Activated T-helper 1 cell treated with anti-CD3 and anti-CD28 coated beads, Interleukin-12 subunit alpha, Interleukin-12 subunit beta, Interleukin-2, Interleukin-4 antibody, amounts not matched to agents 30 ng/mL and 10 ng/mL and 1 ng/mL, durations not matched to agents 14 hours and 24 hours and 36 hours (primary cell): ENCODE measurements at regions not wholly inside any gene's neighbourhood (a gene's known extent, or its start where the extent isn't known, plus 50 kb on each side); places are given as distances from the start of the nearest gene placed in this dataset.
"Not testable (repeated sequence)": the region's sequence is repeated elsewhere in the genome, so short reads cannot be mapped to it uniquely, and the experiment has no call there.

Experiments used
- DNase-seq: peaks from one replicate; pipeline ENCODE4 v3.0.0; 2021; ENCODE audit warnings: low spot score
- H3K27ac Mint-ChIP-seq: one replicate; pipeline ENCODE4 v1.8.0; 2021; ENCODE audit warnings: mild to moderate bottlenecking, mixed read lengths
- H3K27me3 Mint-ChIP-seq: one replicate; pipeline ENCODE4 v1.8.0; 2022; ENCODE audit warnings: mild to moderate bottlenecking, moderate library complexity, mixed read lengths; ENCODE audit not compliant: insufficient read depth
- H3K36me3 Mint-ChIP-seq: one replicate; pipeline ENCODE4 v1.8.0; 2021; ENCODE audit warnings: low read depth, mixed read lengths
- H3K4me1 Mint-ChIP-seq: one replicate; pipeline ENCODE4 v1.8.0; 2021; ENCODE audit warnings: low read depth, mixed read lengths
- H3K4me3 Mint-ChIP-seq: one replicate; pipeline ENCODE4 v1.8.0; 2021; ENCODE audit warnings: mild to moderate bottlenecking, moderate library complexity, mixed read lengths
- H3K9me3 Mint-ChIP-seq: one replicate; pipeline ENCODE4 v1.8.0; 2021; ENCODE audit warnings: mixed read lengths
- intact Hi-C: fragments of 100-400 bp; cut with micrococcal nuclease; formaldehyde crosslinking; loops from one replicate; pipeline ENCODE4 v1.15.1; 2024

- no peak overlapping the region for H3K4me3 Mint-ChIP-seq
- no peaks in the 10 kb centered on the region for H3K9me3 Mint-ChIP-seq
- H3K36me3 Mint-ChIP-seq = no peaks in the 10 kb centered on the region
- no peak overlapping the region for H3K27ac Mint-ChIP-seq
- H3K27me3 Mint-ChIP-seq = no peaks in the 10 kb centered on the region
- no peak for DNase-seq
- intact Hi-C loops = no loop called here
- H3K4me1 Mint-ChIP-seq = no peaks in the 10 kb centered on the region
These were observed 308.1 kb upstream of the HS3ST5 start for GRCh38 chr6:114650891-114651290.

- Mint-ChIP-seq H3K4me3 (no peak overlapping the region), H3K27me3 (no peaks in the 10 kb centered on the region), H3K9me3 (no peaks in the 10 kb centered on the region), H3K4me1 (no peaks in the 10 kb centered on the region), H3K27ac (no peak overlapping the region), H3K36me3 (no peaks in the 10 kb centered on the region)
- intact Hi-C loops = no loop called here
- no peak for DNase-seq
These were observed 306.5 kb upstream of the HS3ST5 start for GRCh38 chr6:114649298-114649697.

- H3K36me3 Mint-ChIP-seq = no peaks in the 10 kb centered on the region
- no peak overlapping the region for H3K4me3 Mint-ChIP-seq
- DNase-seq = no peak
- no peak overlapping the region for H3K27ac Mint-ChIP-seq
- intact Hi-C loops = no loop called here
- H3K4me1 Mint-ChIP-seq = no peaks in the 10 kb centered on the region
- H3K27me3 Mint-ChIP-seq = no peaks in the 10 kb centered on the region
- no peaks in the 10 kb centered on the region for H3K9me3 Mint-ChIP-seq
These were observed 306.0 kb upstream of the HS3ST5 start for GRCh38 chr6:114648847-114649246.

GRCh38 chr6:114638341-114638740, 295.5 kb upstream of the HS3ST5 start:
- DNase-seq = no peak
- Mint-ChIP-seq H3K27ac (no peak overlapping the region), H3K36me3 (no peaks in the 10 kb centered on the region), H3K4me1 (no peaks in the 10 kb centered on the region), H3K9me3 (peaks cover 8% of the 10 kb centered on the region), H3K27me3 (no peaks in the 10 kb centered on the region), H3K4me3 (no peak overlapping the region)
- intact Hi-C loops = no loop called here

GRCh38 chr6:114634016-114634415, 291.2 kb upstream of the HS3ST5 start:
- DNase-seq = no peak
- intact Hi-C loops = no loop called here

DNA sequence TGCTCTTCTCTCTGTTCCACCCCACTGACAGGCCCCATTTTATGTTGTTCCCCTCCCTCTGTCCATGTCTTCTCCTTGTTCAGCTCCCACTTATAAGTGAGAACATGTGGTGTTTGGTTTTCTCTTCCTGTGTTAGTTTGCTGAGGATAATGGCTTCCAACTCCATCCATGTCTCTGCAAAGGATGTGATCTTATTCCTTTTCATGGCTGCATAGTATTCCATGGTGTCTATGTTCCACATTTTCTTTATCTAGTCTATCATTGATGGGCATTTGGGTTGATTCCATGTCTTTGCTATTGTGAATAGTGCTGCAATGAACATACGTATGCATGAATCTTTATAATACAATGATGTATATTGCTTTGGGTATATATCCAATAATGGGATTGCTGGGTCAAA, 283.4 kb upstream of the HS3ST5 start:
- H3K4me1 Mint-ChIP-seq, DNase-seq, H3K4me3 Mint-ChIP-seq, H3K36me3 Mint-ChIP-seq, H3K27me3 Mint-ChIP-seq, H3K27ac Mint-ChIP-seq, intact Hi-C loops, H3K9me3 Mint-ChIP-seq: not testable (repeated sequence)

More at GRCh38 chr6:114634016-114634415, 291.2 kb upstream of the HS3ST5 start:
- no peaks in the 10 kb centered on the region for H3K36me3 Mint-ChIP-seq
- H3K4me3 Mint-ChIP-seq = no peak overlapping the region
- peaks cover 7% of the 10 kb centered on the region for H3K9me3 Mint-ChIP-seq
- no peak overlapping the region for H3K27ac Mint-ChIP-seq
- H3K27me3 Mint-ChIP-seq = no peaks in the 10 kb centered on the region
- H3K4me1 Mint-ChIP-seq = no peaks in the 10 kb centered on the region

GRCh38 chr6:114619621-114620200, 276.9 kb upstream of the HS3ST5 start:
- no peak for DNase-seq
- Mint-ChIP-seq H3K9me3 (no peaks in the 10 kb centered on the region), H3K4me3 (no peak overlapping the region), H3K27me3 (no peaks in the 10 kb centered on the region), H3K27ac (no peak overlapping the region), H3K36me3 (no peaks in the 10 kb centered on the region), H3K4me1 (no peaks in the 10 kb centered on the region)
- intact Hi-C loops = no loop called here

DNA sequence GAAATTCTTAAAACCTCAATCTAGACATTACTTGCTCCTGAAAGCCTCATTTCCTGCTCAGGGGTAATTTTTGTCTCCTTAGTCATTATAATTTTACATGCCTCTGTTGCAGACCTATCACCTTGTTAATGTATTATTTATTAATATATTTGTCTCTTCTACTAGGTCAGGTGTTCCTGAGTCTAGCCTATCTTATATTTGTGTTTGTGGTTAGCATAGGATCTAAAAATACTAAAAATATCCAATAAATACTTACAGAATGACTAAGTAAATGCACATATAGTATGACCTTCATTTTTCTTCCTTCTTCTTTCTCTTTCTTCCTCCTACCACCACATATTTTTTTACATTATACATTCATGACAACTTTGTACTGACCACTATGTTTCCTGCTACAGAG, 268.9 kb upstream of the HS3ST5 start:
- H3K4me3 Mint-ChIP-seq = no peak overlapping the region
- H3K9me3 Mint-ChIP-seq = peaks cover 7% of the 10 kb centered on the region
- H3K36me3 Mint-ChIP-seq = no peaks in the 10 kb centered on the region
- intact Hi-C loops = no loop called here
- no peaks in the 10 kb centered on the region for H3K27me3 Mint-ChIP-seq
- no peak overlapping the region for H3K27ac Mint-ChIP-seq
- no peak for DNase-seq
- H3K4me1 Mint-ChIP-seq = no peaks in the 10 kb centered on the region

DNA sequence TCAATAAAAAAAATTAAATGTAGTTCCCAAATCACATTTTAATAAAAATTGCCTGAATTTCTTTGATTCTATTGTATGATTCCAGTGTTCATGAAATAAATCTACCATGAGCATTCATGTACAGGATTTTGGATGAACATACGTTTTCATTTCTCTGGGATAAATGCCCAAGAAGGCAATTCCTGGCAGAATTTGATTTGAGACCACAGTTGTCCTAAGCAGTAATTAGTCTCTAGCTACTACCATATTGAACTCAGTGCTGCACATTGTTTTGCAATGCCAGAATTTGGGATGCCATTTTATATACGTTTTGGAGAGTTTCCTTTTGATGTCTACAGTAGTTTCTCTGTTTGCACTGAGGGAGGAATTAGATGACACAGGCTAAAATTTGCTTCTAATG, 265.3 kb upstream of the HS3ST5 start:
- intact Hi-C loops = no loop called here

GRCh38 chr6:114605656-114606055, 262.8 kb upstream of the HS3ST5 start:
- no peaks in the 10 kb centered on the region for H3K36me3 Mint-ChIP-seq
- H3K27me3 Mint-ChIP-seq = no peaks in the 10 kb centered on the region
- H3K4me1 Mint-ChIP-seq = no peaks in the 10 kb centered on the region
- peaks cover 2% of the 10 kb centered on the region for H3K9me3 Mint-ChIP-seq
- no peak overlapping the region for H3K27ac Mint-ChIP-seq
- H3K4me3 Mint-ChIP-seq = no peak overlapping the region
- no peak for DNase-seq
- intact Hi-C loops = no loop called here

More for the DNA sequence above, 265.3 kb upstream of the HS3ST5 start:
- no peak for DNase-seq
- H3K4me1 Mint-ChIP-seq = no peaks in the 10 kb centered on the region
- no peaks in the 10 kb centered on the region for H3K36me3 Mint-ChIP-seq
- H3K9me3 Mint-ChIP-seq = peaks cover 7% of the 10 kb centered on the region
- H3K27me3 Mint-ChIP-seq = no peaks in the 10 kb centered on the region
- no peak overlapping the region for H3K27ac Mint-ChIP-seq
- no peak overlapping the region for H3K4me3 Mint-ChIP-seq

DNA sequence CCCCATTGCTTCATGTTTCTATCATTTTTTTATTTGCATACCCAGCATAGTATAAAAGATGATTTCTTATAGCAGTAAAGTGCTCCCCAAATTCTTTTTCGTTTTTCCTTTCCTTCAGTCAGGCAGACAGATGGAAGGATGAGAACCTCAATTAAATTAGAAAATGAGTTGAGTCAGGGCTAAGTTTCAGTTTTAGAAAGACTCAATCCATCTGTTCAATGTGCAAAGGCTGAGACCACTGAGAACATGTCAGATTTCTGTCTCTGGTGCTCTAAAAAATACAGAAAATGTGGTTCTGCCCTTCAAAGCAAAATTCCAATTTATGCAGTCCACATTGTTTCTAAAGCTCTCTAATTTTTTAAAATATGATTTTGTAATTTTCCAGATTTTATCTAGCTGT, 257.6 kb upstream of the HS3ST5 start:
- Mint-ChIP-seq H3K27me3 (no peaks in the 10 kb centered on the region), H3K4me1 (no peaks in the 10 kb centered on the region), H3K4me3 (no peak overlapping the region), H3K36me3 (no peaks in the 10 kb centered on the region), H3K9me3 (no peaks in the 10 kb centered on the region), H3K27ac (no peak overlapping the region)
- no peak for DNase-seq
- intact Hi-C loops = no loop called here

DNA sequence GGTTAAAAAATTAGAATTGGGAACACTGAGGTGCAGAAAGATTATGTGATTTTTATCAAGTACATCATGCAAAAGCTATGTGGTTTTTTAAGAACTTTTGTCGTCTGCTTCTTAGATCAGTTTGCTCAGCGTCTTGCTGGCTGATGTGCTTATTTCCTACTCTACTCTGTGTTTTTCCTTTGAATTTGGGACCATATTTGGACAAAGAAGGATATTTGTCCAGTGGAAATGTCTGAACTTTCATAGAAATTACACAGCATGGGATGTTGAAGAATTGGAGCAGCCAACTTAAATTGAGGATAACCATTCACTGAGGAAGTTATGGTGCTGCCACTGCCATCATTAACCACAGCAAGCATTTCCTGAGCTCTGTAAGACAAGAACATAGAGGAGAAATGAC, 252.8 kb upstream of the HS3ST5 start:
- H3K4me3 Mint-ChIP-seq = no peak overlapping the region
- H3K4me1 Mint-ChIP-seq = no peaks in the 10 kb centered on the region
- H3K27ac Mint-ChIP-seq = no peak overlapping the region
- intact Hi-C loops = no loop called here
- H3K27me3 Mint-ChIP-seq = no peaks in the 10 kb centered on the region
- no peaks in the 10 kb centered on the region for H3K9me3 Mint-ChIP-seq
- H3K36me3 Mint-ChIP-seq = no peaks in the 10 kb centered on the region
- no peak for DNase-seq

GRCh38 chr6:114595186-114595585, 252.4 kb upstream of the HS3ST5 start:
- Mint-ChIP-seq H3K27me3 (no peaks in the 10 kb centered on the region), H3K4me3 (no peak overlapping the region), H3K36me3 (no peaks in the 10 kb centered on the region), H3K4me1 (no peaks in the 10 kb centered on the region), H3K27ac (no peak overlapping the region), H3K9me3 (peaks cover under 1% of the 10 kb centered on the region)
- intact Hi-C loops = no loop called here
- no peak for DNase-seq

DNA sequence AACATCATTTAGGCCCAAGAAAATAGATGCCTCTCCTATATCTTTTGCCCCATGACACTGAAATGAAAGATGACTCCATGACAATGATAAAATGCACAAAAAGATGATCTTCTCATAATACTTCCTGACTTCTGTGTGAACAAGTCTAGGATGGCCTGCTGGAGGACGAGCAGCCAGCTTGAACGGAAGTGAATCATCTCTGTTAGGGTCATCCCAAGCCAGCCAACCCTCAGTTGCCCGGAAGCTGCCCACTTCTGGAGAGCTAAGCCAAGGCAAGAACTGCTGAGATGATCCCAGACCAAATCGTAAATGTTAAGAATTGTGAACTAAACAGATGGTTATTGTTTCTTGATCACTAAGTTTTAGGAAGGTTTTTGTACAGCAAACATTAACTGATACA, 249.7 kb upstream of the HS3ST5 start:
- intact Hi-C loops = no loop called here
- H3K9me3 Mint-ChIP-seq = peaks cover 11% of the 10 kb centered on the region
- H3K27ac Mint-ChIP-seq = no peak overlapping the region

More for the DNA sequence above, 249.7 kb upstream of the HS3ST5 start:
- Mint-ChIP-seq H3K27me3 (no peaks in the 10 kb centered on the region), H3K36me3 (no peaks in the 10 kb centered on the region), H3K4me3 (no peak overlapping the region), H3K4me1 (no peaks in the 10 kb centered on the region)
- no peak for DNase-seq
